ENCODE measurements at regions not wholly inside any gene's neighbourhood (a gene's known extent, or its start where the extent isn't known, plus 50 kb on each side); places are given as distances from the start of the nearest gene placed in this dataset.

DNA sequence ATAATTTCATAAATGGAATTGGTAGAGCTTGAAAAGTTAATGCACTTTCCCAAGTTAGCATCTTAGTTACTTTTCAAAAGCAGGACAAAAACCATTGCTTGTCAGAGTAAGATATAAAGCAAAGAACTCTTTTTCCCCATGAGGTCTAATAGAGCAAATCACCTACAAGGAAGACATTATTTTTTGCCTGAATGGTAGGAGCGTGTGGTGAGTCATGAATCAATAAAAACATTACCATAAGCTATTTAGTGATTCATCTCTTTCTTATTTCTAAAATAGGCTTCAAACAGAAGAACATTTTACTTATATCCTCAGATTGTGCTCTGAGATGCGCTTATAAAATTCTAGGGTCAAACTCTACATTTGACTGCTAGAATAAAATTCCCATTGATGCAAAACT, 109.4 kb upstream of the GPRIN3 start:
- no peak for DNase-seq (ENCODE audit: low read depth)
- no peak overlapping the region for H3K4me3 ChIP-seq (ENCODE audit: low read depth, low read length)
- TF ChIP-seq, protein P1, sequence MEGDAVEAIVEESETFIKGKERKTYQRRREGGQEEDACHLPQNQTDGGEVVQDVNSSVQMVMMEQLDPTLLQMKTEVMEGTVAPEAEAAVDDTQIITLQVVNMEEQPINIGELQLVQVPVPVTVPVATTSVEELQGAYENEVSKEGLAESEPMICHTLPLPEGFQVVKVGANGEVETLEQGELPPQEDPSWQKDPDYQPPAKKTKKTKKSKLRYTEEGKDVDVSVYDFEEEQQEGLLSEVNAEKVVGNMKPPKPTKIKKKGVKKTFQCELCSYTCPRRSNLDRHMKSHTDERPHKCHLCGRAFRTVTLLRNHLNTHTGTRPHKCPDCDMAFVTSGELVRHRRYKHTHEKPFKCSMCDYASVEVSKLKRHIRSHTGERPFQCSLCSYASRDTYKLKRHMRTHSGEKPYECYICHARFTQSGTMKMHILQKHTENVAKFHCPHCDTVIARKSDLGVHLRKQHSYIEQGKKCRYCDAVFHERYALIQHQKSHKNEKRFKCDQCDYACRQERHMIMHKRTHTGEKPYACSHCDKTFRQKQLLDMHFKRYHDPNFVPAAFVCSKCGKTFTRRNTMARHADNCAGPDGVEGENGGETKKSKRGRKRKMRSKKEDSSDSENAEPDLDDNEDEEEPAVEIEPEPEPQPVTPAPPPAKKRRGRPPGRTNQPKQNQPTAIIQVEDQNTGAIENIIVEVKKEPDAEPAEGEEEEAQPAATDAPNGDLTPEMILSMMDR (IDR thresholded peaks at IDR 0.05; ENCODE audit: insufficient read depth, low read depth, low read length), result no peak

- TF ChIP-seq, protein P1 (IDR thresholded peaks at IDR 0.05; ENCODE audit: insufficient read depth, low read depth, low read length), result no peak
- no peak for DNase-seq (ENCODE audit: low read depth)
- H3K4me3 ChIP-seq (ENCODE audit: low read depth, low read length), result no peak overlapping the region
Measured at GRCh38 chr4:89413518-89413917, 105.9 kb upstream of the GPRIN3 start.

DNA sequence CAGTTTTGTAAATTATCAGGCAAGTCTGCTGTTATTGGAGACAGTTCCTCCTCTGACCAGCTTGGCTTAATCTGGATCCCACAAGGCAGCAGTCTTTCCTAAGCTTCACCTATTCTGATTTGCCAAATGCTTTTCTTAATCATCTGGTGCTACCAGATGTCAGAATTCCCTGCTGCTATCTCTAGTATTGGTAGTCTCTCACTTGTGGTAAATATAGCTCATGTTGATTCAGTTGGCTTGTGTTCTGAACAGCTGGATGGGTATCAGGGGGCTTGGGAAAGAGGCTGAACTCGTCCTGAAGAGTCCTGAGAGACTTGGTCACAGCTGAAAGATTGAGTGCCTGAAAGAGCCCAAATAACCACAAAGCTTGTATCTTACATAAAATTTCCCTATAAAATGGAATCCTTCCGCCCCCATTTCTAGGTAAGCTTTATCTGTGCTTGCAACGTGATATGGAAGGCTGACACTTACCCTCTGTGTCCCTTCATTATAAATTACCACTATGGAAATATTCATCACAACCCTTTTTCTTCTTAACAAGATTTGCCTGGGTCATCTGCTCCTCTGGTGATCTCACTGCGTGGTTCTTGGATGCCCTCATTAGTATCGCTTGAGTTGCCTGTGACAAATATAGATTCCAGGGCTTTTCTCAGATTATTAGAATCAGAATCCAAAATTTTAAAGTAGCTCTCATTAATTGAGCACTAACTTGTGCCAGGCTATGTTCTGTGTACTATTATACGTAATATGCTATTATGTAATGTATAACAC, 104.1 kb upstream of the GPRIN3 start:
- H3K4me3 ChIP-seq (ENCODE audit: low read depth, low read length), result no peak overlapping the region
- TF ChIP-seq, protein P1 (IDR thresholded peaks at IDR 0.05; ENCODE audit: insufficient read depth, low read depth, low read length), result no peak
- no peak for DNase-seq (ENCODE audit: low read depth)

- DNase-seq (ENCODE audit: low read depth), result peak; percentile 3
Measured at GRCh38 chr4:89410687-89411086, 103.1 kb upstream of the GPRIN3 start.

DNA sequence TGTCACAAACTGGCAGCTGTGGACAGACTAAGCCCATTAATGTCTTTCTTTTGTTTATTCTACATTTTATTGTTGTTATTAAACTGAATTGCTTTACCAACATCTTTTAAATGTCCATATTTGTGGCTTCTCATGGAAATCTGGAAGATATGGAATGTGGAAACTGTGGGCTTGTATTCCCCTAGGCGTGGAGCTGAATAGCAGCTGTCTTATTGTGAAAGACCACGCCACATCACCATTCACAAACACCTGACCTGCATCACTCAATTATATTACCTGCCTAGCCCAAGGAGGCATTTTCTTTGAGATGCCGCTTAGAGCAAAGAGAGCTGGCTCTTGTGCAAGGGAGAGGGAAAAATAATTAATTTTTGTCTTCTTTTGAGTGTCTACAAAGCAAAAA, 96.9 kb upstream of the GPRIN3 start:
- no peak overlapping the region for H3K4me3 ChIP-seq (ENCODE audit: low read depth, low read length)
- TF ChIP-seq, protein P1 (IDR thresholded peaks at IDR 0.05; ENCODE audit: insufficient read depth, low read depth, low read length), result no peak
- peak; percentile 1 for DNase-seq (ENCODE audit: low read depth)

More at GRCh38 chr4:89410687-89411086, 103.1 kb upstream of the GPRIN3 start:
- TF ChIP-seq, protein P1 (IDR thresholded peaks at IDR 0.05; ENCODE audit: insufficient read depth, low read depth, low read length), result no peak
- no peak overlapping the region for H3K4me3 ChIP-seq (ENCODE audit: low read depth, low read length)

DNA sequence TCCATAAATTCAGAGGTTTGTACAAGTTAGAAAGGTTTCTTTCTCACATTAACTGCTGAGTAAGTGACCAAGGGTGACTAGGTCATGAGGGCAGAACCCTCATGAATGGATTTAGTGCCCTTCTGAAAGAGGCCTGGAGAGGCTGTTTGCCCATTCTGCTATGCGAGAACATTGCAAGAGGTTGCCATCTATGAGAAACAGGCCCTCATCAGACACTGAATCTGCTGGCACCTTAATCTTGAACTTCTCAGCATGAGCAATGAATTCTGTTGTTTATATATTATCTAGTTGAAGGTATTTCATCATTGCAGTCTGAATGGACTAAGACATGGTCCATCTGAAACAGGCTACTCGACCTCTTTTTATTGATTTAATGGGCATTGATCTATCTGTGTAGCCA, 96.2 kb upstream of the GPRIN3 start:
- DNase-seq (ENCODE audit: low read depth), result no peak
- no peak overlapping the region for H3K4me3 ChIP-seq (ENCODE audit: low read depth, low read length)
- TF ChIP-seq, protein P1 (IDR thresholded peaks at IDR 0.05; ENCODE audit: insufficient read depth, low read depth, low read length), result no peak
